ENCODE measurements at regions not wholly inside any gene's neighbourhood (a gene's known extent, or its start where the extent isn't known, plus 50 kb on each side); places are given as distances from the start of the nearest gene placed in this dataset.

- H3K27me3 ChIP-seq (ENCODE audit: control insufficient read depth, insufficient read depth, low read length) = no peaks in the 10 kb centered on the region
- H3K36me3 ChIP-seq (ENCODE audit: control insufficient read depth in 2 of 3, insufficient read depth in 3 of 3, low read length in 3 of 3) = no peaks in the 10 kb centered on the region
- intact Hi-C loops (cut with DNase I) = no loop called here
- H3K4me1 ChIP-seq (ENCODE audit: control insufficient read depth in 2 of 3, insufficient read depth in 2 of 3, low read depth in 1 of 3, low read length in 3 of 3) = no peaks in the 10 kb centered on the region
- no peak overlapping the region for H3K4me3 ChIP-seq (ENCODE audit: low read length in 3 of 3)
- H3K27ac ChIP-seq (ENCODE audit: low read depth in 2 of 2, low read length in 2 of 2) = no peak overlapping the region
- H3K9me3 ChIP-seq (ENCODE audit: control insufficient read depth in 2 of 3, insufficient read depth in 1 of 3, low read length in 3 of 3) = no peaks in the 10 kb centered on the region
- FAIRE-seq (no peak), DNase-seq (no peak)
- TF ChIP-seq, protein P1, sequence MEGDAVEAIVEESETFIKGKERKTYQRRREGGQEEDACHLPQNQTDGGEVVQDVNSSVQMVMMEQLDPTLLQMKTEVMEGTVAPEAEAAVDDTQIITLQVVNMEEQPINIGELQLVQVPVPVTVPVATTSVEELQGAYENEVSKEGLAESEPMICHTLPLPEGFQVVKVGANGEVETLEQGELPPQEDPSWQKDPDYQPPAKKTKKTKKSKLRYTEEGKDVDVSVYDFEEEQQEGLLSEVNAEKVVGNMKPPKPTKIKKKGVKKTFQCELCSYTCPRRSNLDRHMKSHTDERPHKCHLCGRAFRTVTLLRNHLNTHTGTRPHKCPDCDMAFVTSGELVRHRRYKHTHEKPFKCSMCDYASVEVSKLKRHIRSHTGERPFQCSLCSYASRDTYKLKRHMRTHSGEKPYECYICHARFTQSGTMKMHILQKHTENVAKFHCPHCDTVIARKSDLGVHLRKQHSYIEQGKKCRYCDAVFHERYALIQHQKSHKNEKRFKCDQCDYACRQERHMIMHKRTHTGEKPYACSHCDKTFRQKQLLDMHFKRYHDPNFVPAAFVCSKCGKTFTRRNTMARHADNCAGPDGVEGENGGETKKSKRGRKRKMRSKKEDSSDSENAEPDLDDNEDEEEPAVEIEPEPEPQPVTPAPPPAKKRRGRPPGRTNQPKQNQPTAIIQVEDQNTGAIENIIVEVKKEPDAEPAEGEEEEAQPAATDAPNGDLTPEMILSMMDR (IDR thresholded peaks at IDR 0.05; ENCODE audit: borderline replicate concordance, extremely low read depth, insufficient read depth) = no peak
- H3K9ac ChIP-seq (ENCODE audit: low read length in 3 of 3) = no peak overlapping the region
Measured at GRCh38 chr17:72005332-72006163, 115.3 kb upstream of the SOX9 start.

GRCh38 chr17:72008236-72008876 lies 112.5 kb upstream of the SOX9 start:
- Histone ChIP-seq H3K9me3 (ENCODE audit: control insufficient read depth in 2 of 3, insufficient read depth in 1 of 3, low read length in 3 of 3) (no peaks in the 10 kb centered on the region), H3K27ac (ENCODE audit: low read depth in 2 of 2, low read length in 2 of 2) (no peak overlapping the region), H3K4me1 (ENCODE audit: control insufficient read depth in 2 of 3, insufficient read depth in 2 of 3, low read depth in 1 of 3, low read length in 3 of 3) (no peaks in the 10 kb centered on the region), H3K36me3 (ENCODE audit: control insufficient read depth in 2 of 3, insufficient read depth in 3 of 3, low read length in 3 of 3) (no peaks in the 10 kb centered on the region), H3K9ac (ENCODE audit: low read length in 3 of 3) (no peak overlapping the region), H3K4me3 (ENCODE audit: low read length in 3 of 3) (no peak overlapping the region), H3K27me3 (ENCODE audit: control insufficient read depth, insufficient read depth, low read length) (no peaks in the 10 kb centered on the region)
- FAIRE-seq (no peak), DNase-seq (no peak)
- intact Hi-C loops (cut with DNase I) = no loop called here
- TF ChIP-seq, protein P1 (IDR thresholded peaks at IDR 0.05; ENCODE audit: borderline replicate concordance, extremely low read depth, insufficient read depth) = no peak

GRCh38 chr17:72011561-72011960 lies 109.3 kb upstream of the SOX9 start:
- Histone ChIP-seq H3K9me3 (ENCODE audit: control insufficient read depth in 2 of 3, insufficient read depth in 1 of 3, low read length in 3 of 3) (no peaks in the 10 kb centered on the region), H3K27me3 (ENCODE audit: control insufficient read depth, insufficient read depth, low read length) (no peaks in the 10 kb centered on the region), H3K4me1 (ENCODE audit: control insufficient read depth in 2 of 3, insufficient read depth in 2 of 3, low read depth in 1 of 3, low read length in 3 of 3) (no peaks in the 10 kb centered on the region), H3K27ac (ENCODE audit: low read depth in 2 of 2, low read length in 2 of 2) (no peak overlapping the region), H3K4me3 (ENCODE audit: low read length in 3 of 3) (no peak overlapping the region), H3K9ac (ENCODE audit: low read length in 3 of 3) (no peak overlapping the region), H3K36me3 (ENCODE audit: control insufficient read depth in 2 of 3, insufficient read depth in 3 of 3, low read length in 3 of 3) (no peaks in the 10 kb centered on the region)
- intact Hi-C loops (cut with DNase I) = no loop called here
- DNase-seq (no peak), FAIRE-seq (no peak)
- TF ChIP-seq, protein P1 (IDR thresholded peaks at IDR 0.05; ENCODE audit: borderline replicate concordance, extremely low read depth, insufficient read depth) = no peak

All from kidney (tissue), 13 donors.